ENCODE measurements at regions not wholly inside any gene's neighbourhood (a gene's known extent, or its start where the extent isn't known, plus 50 kb on each side); places are given as distances from the start of the nearest gene placed in this dataset.
A peak's percentile ranks its signal among the peaks of the same experiment; 100 is the strongest.
"Not testable (repeated sequence)": the region's sequence is repeated elsewhere in the genome, so short reads cannot be mapped to it uniquely, and the experiment has no call there.

DNA sequence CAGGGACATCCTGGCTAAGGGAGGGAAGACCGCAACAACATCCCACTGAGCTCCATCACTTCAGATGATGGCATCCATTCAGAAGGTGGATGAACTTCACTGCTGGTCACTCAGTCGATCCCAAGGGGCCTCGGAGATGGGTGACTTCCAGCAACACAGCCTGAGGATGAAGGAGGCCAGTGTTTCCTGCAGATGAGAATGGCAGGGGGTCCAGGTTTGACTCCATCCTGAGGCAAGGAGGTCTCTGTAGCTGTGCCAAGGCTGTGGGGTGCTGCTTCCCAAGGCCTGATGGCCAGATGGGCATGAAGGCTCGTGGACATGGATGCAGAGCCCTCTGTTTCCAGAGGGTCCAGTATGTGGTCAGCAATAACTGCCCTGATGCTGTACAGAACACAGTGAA, 2693.4 kb upstream of the DEFB115 start:
- H3K9me2 ChIP-seq (ENCODE audit: insufficient read depth); H3K27me3 ChIP-seq (ENCODE audit: insufficient read depth, low read length); intact Hi-C loops (cut with micrococcal nuclease); H3K4me2 ChIP-seq (ENCODE audit: low read length); H3K4me1 ChIP-seq (ENCODE audit: control insufficient read depth in 1 of 2, insufficient read depth in 2 of 2, low read length in 2 of 2); H3K79me2 ChIP-seq (ENCODE audit: insufficient read depth, low read length); H3K36me3 ChIP-seq (ENCODE audit: control insufficient read depth in 1 of 2, insufficient read depth in 2 of 2, low read length in 2 of 2); H4K20me1 ChIP-seq (ENCODE audit: insufficient read depth); BruUV-seq (replicated peaks); H3K4me3 ChIP-seq (replicated peaks in 1 of 2; ENCODE audit: low read depth in 1 of 2, low read length in 2 of 2); POLR2A ChIA-PET; H3K27ac ChIP-seq (ENCODE audit: low read depth, low read length); H2AFZ ChIP-seq (ENCODE audit: low read depth, low read length, poor library complexity, severe bottlenecking); CTCF ChIA-PET; H3K9me3 ChIP-seq (ENCODE audit: control insufficient read depth in 1 of 2, insufficient read depth in 1 of 2, low read depth in 1 of 2, low read length in 2 of 2); ATAC-seq; H3K9ac ChIP-seq (ENCODE audit: low read length); DNase-seq (ENCODE audit: low read depth, low spot score); RAD21 ChIA-PET (ENCODE audit: low non-redundant PET in 1 of 2, low total read pairs in 2 of 2, uncharacterized antibody in 2 of 2, unreplicated experiment in 2 of 2): not testable (repeated sequence)

DNA sequence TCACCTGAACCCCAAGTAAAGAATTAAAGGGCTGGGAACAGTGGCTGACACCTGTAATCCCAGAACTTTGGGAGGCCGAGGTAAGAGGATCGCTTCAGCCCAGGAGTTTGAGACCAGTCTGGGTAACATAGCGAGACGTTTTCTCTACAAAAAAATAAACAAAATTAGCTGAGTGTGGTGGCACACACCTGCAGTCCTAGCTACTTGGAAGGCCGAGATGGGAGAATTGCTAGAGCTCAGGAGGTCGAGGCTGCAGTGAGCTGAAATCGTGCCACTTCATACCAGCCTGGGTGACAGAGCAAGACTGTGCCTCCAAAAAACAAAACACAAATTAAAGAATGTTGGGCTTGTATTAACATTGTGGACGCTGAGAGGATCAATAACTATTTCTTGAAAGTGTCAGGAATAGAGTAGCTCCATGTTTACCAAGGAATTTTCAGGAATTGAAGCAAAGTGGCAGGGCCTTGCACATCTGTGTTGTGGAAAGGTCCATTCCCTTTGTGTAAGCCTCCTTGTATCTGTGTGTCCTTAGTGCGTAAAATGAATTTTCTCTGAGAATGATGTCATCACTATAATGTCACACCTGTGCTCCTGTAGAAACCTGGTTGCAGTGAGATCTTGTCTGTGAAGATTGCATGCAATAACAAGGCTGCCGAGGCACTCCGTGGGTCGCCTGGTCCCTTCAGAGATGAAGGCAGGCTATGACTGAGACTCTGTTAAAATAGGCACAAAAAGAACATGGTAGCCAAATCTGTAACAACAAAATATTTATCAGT, 2692.6 kb upstream of the DEFB115 start:
- ATAC-seq; DNase-seq (ENCODE audit: low read depth, low spot score); H3K4me1 ChIP-seq (ENCODE audit: control insufficient read depth in 1 of 2, insufficient read depth in 2 of 2, low read length in 2 of 2); H3K79me2 ChIP-seq (ENCODE audit: insufficient read depth, low read length); H3K9me2 ChIP-seq (ENCODE audit: insufficient read depth); H3K27ac ChIP-seq (ENCODE audit: low read depth, low read length); H2AFZ ChIP-seq (ENCODE audit: low read depth, low read length, poor library complexity, severe bottlenecking); H3K36me3 ChIP-seq (ENCODE audit: control insufficient read depth in 1 of 2, insufficient read depth in 2 of 2, low read length in 2 of 2); H3K9me3 ChIP-seq (ENCODE audit: control insufficient read depth in 1 of 2, insufficient read depth in 1 of 2, low read depth in 1 of 2, low read length in 2 of 2); H3K4me2 ChIP-seq (ENCODE audit: low read length); H4K20me1 ChIP-seq (ENCODE audit: insufficient read depth); CTCF ChIA-PET; H3K27me3 ChIP-seq (ENCODE audit: insufficient read depth, low read length); intact Hi-C loops (cut with micrococcal nuclease); H3K4me3 ChIP-seq (replicated peaks in 1 of 2; ENCODE audit: low read depth in 1 of 2, low read length in 2 of 2); RAD21 ChIA-PET (ENCODE audit: low non-redundant PET in 1 of 2, low total read pairs in 2 of 2, uncharacterized antibody in 2 of 2, unreplicated experiment in 2 of 2); H3K9ac ChIP-seq (ENCODE audit: low read length); POLR2A ChIA-PET; BruUV-seq (replicated peaks): not testable (repeated sequence)

DNA sequence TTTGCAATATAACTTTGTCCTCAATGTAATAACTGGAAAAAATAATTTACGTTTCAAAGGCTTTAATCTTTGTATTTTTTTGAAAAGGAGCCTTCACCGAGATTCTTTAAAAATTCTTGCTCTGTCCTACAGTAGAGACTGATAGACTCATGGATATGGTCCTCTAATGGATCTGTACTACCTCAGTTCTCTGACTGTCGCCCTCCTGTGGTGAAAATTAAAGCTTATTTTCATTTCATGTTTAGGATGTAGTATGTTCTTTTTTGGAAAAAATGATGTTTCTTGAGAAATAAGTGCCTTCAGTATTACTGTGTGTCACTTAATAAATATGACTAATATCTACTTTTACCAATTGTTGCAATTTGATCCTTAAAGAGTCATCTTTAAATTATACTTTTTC, 2681.5 kb upstream of the DEFB115 start:
- H2AFZ ChIP-seq (ENCODE audit: low read depth, low read length, poor library complexity, severe bottlenecking); POLR2A ChIA-PET; BruUV-seq (replicated peaks); H3K79me2 ChIP-seq (ENCODE audit: insufficient read depth, low read length); H4K20me1 ChIP-seq (ENCODE audit: insufficient read depth); H3K27ac ChIP-seq (ENCODE audit: low read depth, low read length); ATAC-seq; H3K9me3 ChIP-seq (ENCODE audit: control insufficient read depth in 1 of 2, insufficient read depth in 1 of 2, low read depth in 1 of 2, low read length in 2 of 2); H3K9me2 ChIP-seq (ENCODE audit: insufficient read depth); H3K4me1 ChIP-seq (ENCODE audit: control insufficient read depth in 1 of 2, insufficient read depth in 2 of 2, low read length in 2 of 2); RAD21 ChIA-PET (ENCODE audit: low non-redundant PET in 1 of 2, low total read pairs in 2 of 2, uncharacterized antibody in 2 of 2, unreplicated experiment in 2 of 2); H3K36me3 ChIP-seq (ENCODE audit: control insufficient read depth in 1 of 2, insufficient read depth in 2 of 2, low read length in 2 of 2); H3K4me2 ChIP-seq (ENCODE audit: low read length); CTCF ChIA-PET; intact Hi-C loops (cut with micrococcal nuclease); H3K4me3 ChIP-seq (replicated peaks in 1 of 2; ENCODE audit: low read depth in 1 of 2, low read length in 2 of 2); H3K9ac ChIP-seq (ENCODE audit: low read length); H3K27me3 ChIP-seq (ENCODE audit: insufficient read depth, low read length): not testable (repeated sequence)
- DNase-seq (ENCODE audit: low read depth, low spot score) = peak; percentile 7
- TF ChIP-seq, protein P1, sequence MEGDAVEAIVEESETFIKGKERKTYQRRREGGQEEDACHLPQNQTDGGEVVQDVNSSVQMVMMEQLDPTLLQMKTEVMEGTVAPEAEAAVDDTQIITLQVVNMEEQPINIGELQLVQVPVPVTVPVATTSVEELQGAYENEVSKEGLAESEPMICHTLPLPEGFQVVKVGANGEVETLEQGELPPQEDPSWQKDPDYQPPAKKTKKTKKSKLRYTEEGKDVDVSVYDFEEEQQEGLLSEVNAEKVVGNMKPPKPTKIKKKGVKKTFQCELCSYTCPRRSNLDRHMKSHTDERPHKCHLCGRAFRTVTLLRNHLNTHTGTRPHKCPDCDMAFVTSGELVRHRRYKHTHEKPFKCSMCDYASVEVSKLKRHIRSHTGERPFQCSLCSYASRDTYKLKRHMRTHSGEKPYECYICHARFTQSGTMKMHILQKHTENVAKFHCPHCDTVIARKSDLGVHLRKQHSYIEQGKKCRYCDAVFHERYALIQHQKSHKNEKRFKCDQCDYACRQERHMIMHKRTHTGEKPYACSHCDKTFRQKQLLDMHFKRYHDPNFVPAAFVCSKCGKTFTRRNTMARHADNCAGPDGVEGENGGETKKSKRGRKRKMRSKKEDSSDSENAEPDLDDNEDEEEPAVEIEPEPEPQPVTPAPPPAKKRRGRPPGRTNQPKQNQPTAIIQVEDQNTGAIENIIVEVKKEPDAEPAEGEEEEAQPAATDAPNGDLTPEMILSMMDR (IDR thresholded peaks at IDR 0.05 in 2 of 3, conservative IDR thresholded peaks at IDR 0.05 in 1 of 3; ENCODE audit: borderline replicate concordance in 1 of 3, insufficient read depth in 1 of 3, low read depth in 2 of 3, low read length in 2 of 3) = peak; percentile 7 to 41 (median 17); a peak in 2 of 6 replicates

- H3K27me3 ChIP-seq (ENCODE audit: insufficient read depth, low read length); H3K9me3 ChIP-seq (ENCODE audit: control insufficient read depth in 1 of 2, insufficient read depth in 1 of 2, low read depth in 1 of 2, low read length in 2 of 2); H3K4me2 ChIP-seq (ENCODE audit: low read length); POLR2A ChIA-PET; DNase-seq (ENCODE audit: low read depth, low spot score); H3K4me1 ChIP-seq (ENCODE audit: control insufficient read depth in 1 of 2, insufficient read depth in 2 of 2, low read length in 2 of 2); intact Hi-C loops (cut with micrococcal nuclease); H3K9me2 ChIP-seq (ENCODE audit: insufficient read depth); H3K79me2 ChIP-seq (ENCODE audit: insufficient read depth, low read length); H3K9ac ChIP-seq (ENCODE audit: low read length); ATAC-seq; H4K20me1 ChIP-seq (ENCODE audit: insufficient read depth); H3K36me3 ChIP-seq (ENCODE audit: control insufficient read depth in 1 of 2, insufficient read depth in 2 of 2, low read length in 2 of 2); H3K4me3 ChIP-seq (replicated peaks in 1 of 2; ENCODE audit: low read depth in 1 of 2, low read length in 2 of 2); H3K27ac ChIP-seq (ENCODE audit: low read depth, low read length); BruUV-seq (replicated peaks); RAD21 ChIA-PET (ENCODE audit: low non-redundant PET in 1 of 2, low total read pairs in 2 of 2, uncharacterized antibody in 2 of 2, unreplicated experiment in 2 of 2); H2AFZ ChIP-seq (ENCODE audit: low read depth, low read length, poor library complexity, severe bottlenecking): not testable (repeated sequence)
- CTCF ChIA-PET = interaction anchor here (1.9 kb wide), 1 partner anchor 11 kb away, joined by 4 read pairs; no protein-coding TSS in a partner anchor
These were observed 2665.8 kb upstream of the DEFB115 start for GRCh38 chr20:28591680-28592079.
